GM19438 (cell line): ENCODE measurements at regions not wholly inside any gene's neighbourhood (a gene's known extent, or its start where the extent isn't known, plus 50 kb on each side); places are given as distances from the start of the nearest gene placed in this dataset.
A peak's percentile ranks its signal among the peaks of the same experiment; 100 is the strongest.
"Not testable (repeated sequence)": the region's sequence is repeated elsewhere in the genome, so short reads cannot be mapped to it uniquely, and the experiment has no call there.

ENCODE experiments used
- ATAC-seq: cut with Tn5 transposase; IDR thresholded peaks from one replicate; pipeline ENCODE4 v1.9.1; 2021; ENCODE audit warnings: low read depth; ENCODE audit not compliant: unreplicated experiment

GRCh38 chr2:62339413-62339812 is 143.5 kb downstream of the B3GNT2 start:
- ATAC-seq, result no peak

- no peak for ATAC-seq
Observed at GRCh38 chr2:62338111-62338510, 142.2 kb downstream of the B3GNT2 start.

GRCh38 chr2:62337403-62337802 is 141.5 kb downstream of the B3GNT2 start:
- no peak for ATAC-seq

GRCh38 chr2:62335612-62336011 is 139.7 kb downstream of the B3GNT2 start:
- no peak for ATAC-seq

GRCh38 chr2:62334440-62335058 is 138.6 kb downstream of the B3GNT2 start:
- no peak for ATAC-seq

- no peak for ATAC-seq
Observed at GRCh38 chr2:62334009-62334408, 138.1 kb downstream of the B3GNT2 start.

- ATAC-seq, result no peak
Observed at GRCh38 chr2:62330959-62331358, 135.0 kb downstream of the B3GNT2 start.

- ATAC-seq, result no peak
Observed at GRCh38 chr2:62329797-62330196, 133.9 kb downstream of the B3GNT2 start.

- no peak for ATAC-seq
Observed at GRCh38 chr2:62326735-62327134, 130.8 kb downstream of the B3GNT2 start.

- ATAC-seq, result no peak
Observed at GRCh38 chr2:62325398-62325797, 129.5 kb downstream of the B3GNT2 start.

GRCh38 chr2:62321380-62322289 is 125.7 kb downstream of the B3GNT2 start:
- ATAC-seq, result no peak

GRCh38 chr2:62320657-62321357 is 124.9 kb downstream of the B3GNT2 start:
- ATAC-seq, result no peak

- not testable (repeated sequence) for ATAC-seq
Observed at GRCh38 chr2:62320137-62320536, 124.2 kb downstream of the B3GNT2 start.

GRCh38 chr2:62319070-62319469 is 123.2 kb downstream of the B3GNT2 start:
- ATAC-seq, result no peak

GRCh38 chr2:62315476-62315875 is 119.6 kb downstream of the B3GNT2 start:
- no peak for ATAC-seq

- ATAC-seq, result no peak
Observed at GRCh38 chr2:62314291-62314690, 118.4 kb downstream of the B3GNT2 start.

- ATAC-seq, result peak; percentile 81
Observed at GRCh38 chr2:62313449-62314227, 117.7 kb downstream of the B3GNT2 start.

- ATAC-seq, result peak; percentile 59
Observed at GRCh38 chr2:62309465-62310091, 113.7 kb downstream of the B3GNT2 start.

GRCh38 chr2:62309081-62309464 is 113.2 kb downstream of the B3GNT2 start:
- no peak for ATAC-seq
